MM.1S (cell line): ENCODE measurements at regions not wholly inside any gene's neighbourhood (a gene's known extent, or its start where the extent isn't known, plus 50 kb on each side); places are given as distances from the start of the nearest gene placed in this dataset.

Experiments used
- DNase-seq: peaks from one replicate; pipeline ENCODE4 v3.0.0-alpha.2; 2015
- H2AFZ ChIP-seq: fragments of 300-600 bp; sonication (generic); 2 replicates; pipeline ENCODE4 v1.6.0; 2016; ENCODE audit warnings: antibody characterized with exemption, low read length
- H3F3A ChIP-seq: fragments of 300-600 bp; sonication (generic); 2 replicates; pipeline ENCODE4 v1.6.1; 2016; ENCODE audit warnings: mild to moderate bottlenecking, antibody characterized with exemption, low read length, moderate library complexity, mixed read lengths; ENCODE audit not compliant: insufficient read depth
- H3K27ac ChIP-seq: fragments of 300-600 bp; sonication (generic); 2 replicates; pipeline ENCODE4 v1.5.1; 2016; ENCODE audit warnings: mild to moderate bottlenecking, low read length
- H3K27me3 ChIP-seq: fragments of 300-600 bp; sonication (generic); replicated peaks from 2 replicates; pipeline ENCODE4 v1.6.0; 2016; ENCODE audit warnings: low read length; ENCODE audit not compliant: insufficient read depth
- H3K36me3 ChIP-seq: fragments of 300-600 bp; sonication (generic); replicated peaks from 2 replicates; pipeline ENCODE4 v1.6.1; 2016; ENCODE audit warnings: mild to moderate bottlenecking, low read length, mixed read lengths; ENCODE audit not compliant: insufficient read depth
- H3K4me1 ChIP-seq: fragments of 300-600 bp; sonication (generic); 2 replicates; pipeline ENCODE4 v1.6.1; 2016; ENCODE audit warnings: low read length, mixed read lengths
- H3K4me2 ChIP-seq: fragments of 300-600 bp; sonication (generic); 2 replicates; pipeline ENCODE4 v1.6.0; 2016; ENCODE audit warnings: low read depth, low read length
- H3K4me3 ChIP-seq: fragments of 300-600 bp; sonication (generic); 2 replicates; pipeline ENCODE4 v1.5.1; 2016; ENCODE audit warnings: low read length, mixed read lengths
- H3K79me2 ChIP-seq: fragments of 300-600 bp; sonication (generic); 2 replicates; pipeline ENCODE4 v1.6.1; 2016; ENCODE audit warnings: mixed run types, low read length, mixed read lengths
- H3K9ac ChIP-seq: fragments of 300-600 bp; sonication (generic); 2 replicates; pipeline ENCODE4 v1.6.1; 2016; ENCODE audit warnings: low read length, mixed read lengths
- H3K9me2 ChIP-seq: fragments of 300-600 bp; sonication (generic); replicated peaks from 2 replicates; pipeline ENCODE4 v1.6.1; 2016; ENCODE audit warnings: mild to moderate bottlenecking, low read length, mixed read lengths; ENCODE audit not compliant: insufficient read depth
- H3K9me3 ChIP-seq: fragments of 300-600 bp; sonication (generic); replicated peaks from 2 replicates; pipeline ENCODE4 v1.6.1; 2016; ENCODE audit warnings: mild to moderate bottlenecking, low read length, mixed read lengths; ENCODE audit not compliant: insufficient read depth
- H4K20me1 ChIP-seq: fragments of 300-600 bp; sonication (generic); 2 replicates; pipeline ENCODE4 v1.6.1; 2016; ENCODE audit warnings: mild to moderate bottlenecking, low read length, moderate library complexity, mixed read lengths; ENCODE audit not compliant: insufficient read depth
- CTCF ChIP-seq: fragments of 300-600 bp; sonication (generic); IDR thresholded peaks from 2 replicates; pipeline ENCODE4 v1.5.1; 2016; ENCODE audit warnings: antibody characterized with exemption, low read length, mixed read lengths
- EZH2 ChIP-seq: fragments of 300-600 bp; sonication (generic); optimal IDR thresholded peaks from 2 replicates; pipeline ENCODE3; 2017; ENCODE audit warnings: low read depth, mild to moderate bottlenecking, antibody characterized with exemption, low read length, mixed read lengths
- EZH2phosphoT487 ChIP-seq: fragments of 300-600 bp; sonication (generic); IDR thresholded peaks from 2 replicates; pipeline ENCODE4 v1.6.1; 2018; ENCODE audit warnings: antibody characterized with exemption, low read length

GRCh38 chr6:16918586-16918985 lies 157.3 kb upstream of the ATXN1 start:
- H3K27ac ChIP-seq, result no peak overlapping the region
- no peak for TF ChIP-seq CTCF
- TF ChIP-seq EZH2phosphoT487, result no peak
- TF ChIP-seq EZH2, result no peak
- no peak for DNase-seq

GRCh38 chr6:16914184-16914583 lies 152.9 kb upstream of the ATXN1 start:
- Histone ChIP-seq H3K79me2 (no peaks in the 10 kb centered on the region), H3K36me3 (no peaks in the 10 kb centered on the region), H3K4me3 (no peak overlapping the region), H3K9me3 (no peaks in the 10 kb centered on the region), H3K4me1 (no peaks in the 10 kb centered on the region), H3K4me2 (no peak overlapping the region), H3F3A (no peaks in the 10 kb centered on the region), H4K20me1 (no peaks in the 10 kb centered on the region), H3K27me3 (no peaks in the 10 kb centered on the region), H3K27ac (no peak overlapping the region), H3K9ac (no peak overlapping the region), H3K9me2 (no peaks in the 10 kb centered on the region), H2AFZ (no peak overlapping the region)
- DNase-seq, result no peak
- TF ChIP-seq EZH2phosphoT487 (no peak), EZH2 (no peak), CTCF (no peak)

More at GRCh38 chr6:16918586-16918985, 157.3 kb upstream of the ATXN1 start:
- Histone ChIP-seq H3F3A (no peaks in the 10 kb centered on the region), H3K4me3 (no peak overlapping the region), H3K27me3 (no peaks in the 10 kb centered on the region), H3K4me1 (no peaks in the 10 kb centered on the region), H3K9ac (no peak overlapping the region), H2AFZ (no peak overlapping the region), H3K4me2 (no peak overlapping the region), H4K20me1 (no peaks in the 10 kb centered on the region), H3K36me3 (no peaks in the 10 kb centered on the region), H3K9me2 (no peaks in the 10 kb centered on the region), H3K79me2 (no peaks in the 10 kb centered on the region), H3K9me3 (no peaks in the 10 kb centered on the region)

GRCh38 chr6:16912756-16913155 lies 151.5 kb upstream of the ATXN1 start:
- no peak overlapping the region for H3K27ac ChIP-seq
- H3F3A ChIP-seq, result no peaks in the 10 kb centered on the region
- no peaks in the 10 kb centered on the region for H3K9me2 ChIP-seq
- H3K4me1 ChIP-seq, result no peaks in the 10 kb centered on the region
- H3K4me2 ChIP-seq, result no peak overlapping the region
- H3K27me3 ChIP-seq, result no peaks in the 10 kb centered on the region
- no peak overlapping the region for H3K9ac ChIP-seq
- H2AFZ ChIP-seq, result no peak overlapping the region
- no peaks in the 10 kb centered on the region for H3K79me2 ChIP-seq
- no peak overlapping the region for H3K4me3 ChIP-seq
- H3K36me3 ChIP-seq, result no peaks in the 10 kb centered on the region
- H4K20me1 ChIP-seq, result no peaks in the 10 kb centered on the region
- DNase-seq, result no peak
- no peak for TF ChIP-seq EZH2
- TF ChIP-seq EZH2phosphoT487, result no peak
- TF ChIP-seq CTCF, result no peak
- no peaks in the 10 kb centered on the region for H3K9me3 ChIP-seq
